HCT116 (cell line): ENCODE measurements at regions not wholly inside any gene's neighbourhood (a gene's known extent, or its start where the extent isn't known, plus 50 kb on each side); places are given as distances from the start of the nearest gene placed in this dataset.

ENCODE experiments used
- ATAC-seq: fragments of 200-7000 bp; cut with Tn5 transposase; 2 replicates; pipeline ENCODE4 v1.9.1; 2020; ENCODE audit warnings: mild to moderate bottlenecking, moderate library complexity
- BruUV-seq: library from RNA; stranded (reverse); fragments of 400-500 nt; replicated peaks from 2 replicates; lab custom pipeline; 2021; lab: Mats Ljungman, UMichigan
- CTCF ChIA-PET: fragments of 300-600 bp; sonication (Branson Sonifier 250); formaldehyde crosslinking; loops from one replicate; lab custom pipeline; 2021; ENCODE audit warnings: antibody characterized with exemption; lab: Charles Lee
- POLR2A ChIA-PET: fragments of 300-600, 350-600 bp; sonication (Branson Sonifier 250); formaldehyde crosslinking; loops from one replicate; lab custom pipeline; 2021; ENCODE audit warnings: antibody characterized with exemption; lab: Charles Lee
- RAD21 ChIA-PET, 2 experiments: fragments of 300-600 bp; sonication (Branson Sonifier 250); formaldehyde crosslinking; loops; one replicate each; lab custom pipeline; 2023; ENCODE audit warnings: low total read pairs in 2 of 2; ENCODE audit not compliant: uncharacterized antibody in 2 of 2, unreplicated experiment in 2 of 2, low non-redundant PET in 1 of 2; lab: Charles Lee
- DNase-seq: peaks from one replicate; pipeline ENCODE4 v3.0.0-alpha.2; 2010; ENCODE audit warnings: low read depth, low spot score
- H2AFZ ChIP-seq: fragments of 200-600 bp; shearing (Covaris generic), sonication (generic); 2 replicates; pipeline ENCODE4 v1.6.1; 2017; ENCODE audit warnings: low read depth, mixed run types, mixed read lengths, antibody characterized with exemption, low read length; ENCODE audit not compliant: poor library complexity, severe bottlenecking
- H3K27ac ChIP-seq: 2 replicates; pipeline ENCODE4 v1.5.1; 2012; ENCODE audit warnings: low read depth, low read length
- H3K27me3 ChIP-seq: fragments of 200-600 bp; sonication (generic); 2 replicates; pipeline ENCODE4 v1.6.1; 2016; ENCODE audit warnings: mixed run types, low read length, mixed read lengths; ENCODE audit not compliant: insufficient read depth
- H3K36me3 ChIP-seq, 2 experiments: fragments of 200-500 bp in 1 of 2; fragments of 200-600 bp in 1 of 2; sonication (Bioruptor generic) in 1 of 2; sonication (generic) in 1 of 2; 2 replicates each; pipeline versions ENCODE4 v1.5.1 to v1.6.1; 2014 to 2016; ENCODE audit warnings: low read length in 2 of 2, inconsistent platforms in 1 of 2, mixed read lengths in 1 of 2, mixed run types in 1 of 2; ENCODE audit not compliant: insufficient read depth in 2 of 2, control insufficient read depth in 1 of 2
- H3K4me1 ChIP-seq, 2 experiments: fragments of 200-600 bp in 1 of 2; sonication (generic) in 1 of 2; 2 replicates each; pipeline versions ENCODE4 v1.5.1 to v1.6.1; 2012 to 2017; ENCODE audit warnings: low read length in 2 of 2, inconsistent platforms in 1 of 2, mild to moderate bottlenecking in 1 of 2, mixed read lengths in 1 of 2, mixed run types in 1 of 2, moderate library complexity in 1 of 2; ENCODE audit not compliant: insufficient read depth in 2 of 2, control insufficient read depth in 1 of 2
- H3K4me2 ChIP-seq: fragments of 200-600 bp; sonication (generic); 2 replicates; pipeline ENCODE4 v1.6.1; 2017; ENCODE audit warnings: mixed run types, low read length, mixed read lengths
- H3K4me3 ChIP-seq, 2 experiments: fragments of 200-600 bp in 1 of 2; sonication (generic) in 1 of 2; replicated peaks in 1 of 2; 2 replicates each; pipeline ENCODE4 v1.5.1; 2011 to 2016; ENCODE audit warnings: low read length in 2 of 2, control low read depth in 1 of 2, low read depth in 1 of 2, mild to moderate bottlenecking in 1 of 2, mixed read lengths in 1 of 2, mixed run types in 1 of 2
- H3K79me2 ChIP-seq: fragments of 200-600 bp; sonication (generic); 2 replicates; pipeline ENCODE4 v1.6.1; 2017; ENCODE audit warnings: mild to moderate bottlenecking, mixed run types, low read length, moderate library complexity, mixed read lengths; ENCODE audit not compliant: insufficient read depth
- H3K9ac ChIP-seq: fragments of 200-600 bp; sonication (generic); 2 replicates; pipeline ENCODE4 v1.6.1; 2016; ENCODE audit warnings: low read length, mixed read lengths
- H3K9me2 ChIP-seq: fragments of 200-600 bp; sonication (generic), shearing (Covaris generic); 2 replicates; pipeline ENCODE4 v1.6.1; 2017; ENCODE audit warnings: mixed run types, mild to moderate bottlenecking, moderate library complexity; ENCODE audit not compliant: insufficient read depth
- H3K9me3 ChIP-seq, 2 experiments: fragments of 200-500 bp in 1 of 2; fragments of 200-600 bp in 1 of 2; sonication (Bioruptor generic) in 1 of 2; sonication (generic) in 1 of 2; 2 replicates each; pipeline ENCODE4 v1.6.1; 2014 to 2017; ENCODE audit warnings: low read length in 2 of 2, mixed read lengths in 2 of 2, inconsistent platforms in 1 of 2, low read depth in 1 of 2, mild to moderate bottlenecking in 1 of 2, mixed run types in 1 of 2, moderate library complexity in 1 of 2; ENCODE audit not compliant: control insufficient read depth in 1 of 2, insufficient read depth in 1 of 2
- H4K20me1 ChIP-seq: fragments of 200-600 bp; sonication (generic), shearing (Covaris generic); 2 replicates; pipeline ENCODE4 v1.6.1; 2017; ENCODE audit warnings: mixed run types, mild to moderate bottlenecking, moderate library complexity; ENCODE audit not compliant: insufficient read depth
- ATF3 ChIP-seq: IDR thresholded peaks from 2 replicates; pipeline ENCODE4 v1.6.1; 2012
- CBX3 ChIP-seq: IDR thresholded peaks from 2 replicates; pipeline ENCODE4 v1.6.1; 2012; ENCODE audit warnings: low read depth
- CEBPB ChIP-seq: IDR thresholded peaks from 2 replicates; pipeline ENCODE4 v1.6.1; 2012; ENCODE audit warnings: low read depth
- EGR1 ChIP-seq: IDR thresholded peaks from 2 replicates; pipeline ENCODE4 v1.6.1; 2012; ENCODE audit warnings: low read depth
- EZH2 ChIP-seq: fragments of 200-600 bp; sonication (generic); IDR thresholded peaks from 2 replicates; pipeline ENCODE4 v1.6.1; 2017; ENCODE audit warnings: antibody characterized with exemption, mixed run types
- EZH2phosphoT487 ChIP-seq: fragments of 200-600 bp; IDR thresholded peaks from 2 replicates; pipeline ENCODE4 v1.6.1; 2018; ENCODE audit warnings: antibody characterized with exemption, borderline replicate concordance
- POLR2A ChIP-seq: IDR thresholded peaks from 2 replicates; pipeline ENCODE4 v1.7.0; 2011; ENCODE audit warnings: borderline replicate concordance; ENCODE audit not compliant: insufficient read depth, insufficient read length; ENCODE audit errors: extremely low read depth
- POLR2AphosphoS5 ChIP-seq: IDR thresholded peaks from 2 replicates; pipeline ENCODE4 v1.6.1; 2011; ENCODE audit warnings: mild to moderate bottlenecking, low read depth, low read length, moderate library complexity
- RAD21 ChIP-seq: IDR thresholded peaks from 2 replicates; pipeline ENCODE4 v1.6.1; 2012; ENCODE audit warnings: low read depth, mild to moderate bottlenecking
- SIN3A ChIP-seq: IDR thresholded peaks from 2 replicates; pipeline ENCODE4 v1.6.1; 2012; ENCODE audit warnings: low read depth
- SP1 ChIP-seq: IDR thresholded peaks from 2 replicates; pipeline ENCODE4 v1.6.1; 2012; ENCODE audit warnings: low read depth
- TCF7L2 ChIP-seq: IDR thresholded peaks from 2 replicates; pipeline ENCODE4 v1.7.0; 2011; ENCODE audit warnings: borderline replicate concordance, inconsistent platforms; ENCODE audit not compliant: insufficient read depth, insufficient read length; ENCODE audit errors: extremely low read depth
- YY1 ChIP-seq: IDR thresholded peaks from 2 replicates; pipeline ENCODE4 v1.6.1; 2011; ENCODE audit warnings: low read length, low read depth, moderate library complexity, mild to moderate bottlenecking; ENCODE audit not compliant: insufficient replicate concordance; ENCODE audit errors: extremely low read depth
- ZFX ChIP-seq: fragments of 450-650 bp; IDR thresholded peaks from 2 replicates; pipeline ENCODE4 v1.6.1; 2017
- intact Hi-C: fragments of 100-400 bp; cut with micrococcal nuclease; formaldehyde crosslinking; loops from 2 replicates; pipeline ENCODE4 v1.10.0; 2022
- TF ChIP-seq, protein P1 (sequence below): IDR thresholded peaks from 2 replicates; pipeline ENCODE4 v1.6.1; 2012; ENCODE audit warnings: low read depth
- TF ChIP-seq, protein P2 (sequence below): IDR thresholded peaks from 2 replicates; pipeline ENCODE4 v1.6.1; 2012

GRCh38 chr5:124892185-124892848 is 145.9 kb upstream of the ZNF608 start:
- peaks cover 0 to 5% of the 10 kb centered on the region in 2 experiments; a peak in 1 of 4 replicates for H3K4me1 ChIP-seq
- no peaks in the 10 kb centered on the region for H4K20me1 ChIP-seq
- no peak for ATAC-seq
- no TSS peak for BruUV-seq
- H3K79me2 ChIP-seq = no peaks in the 10 kb centered on the region
- no peak for DNase-seq
- ChIA-PET POLR2A (no interaction called here), CTCF (no interaction called here), RAD21 (no interaction called here)
- H2AFZ ChIP-seq = no peak overlapping the region
- H3K4me2 ChIP-seq = no peak overlapping the region
- H3K9me3 ChIP-seq = no peaks in the 10 kb centered on the region
- no peak overlapping the region for H3K27ac ChIP-seq
- H3K9ac ChIP-seq = no peak overlapping the region
- H3K9me2 ChIP-seq = no peaks in the 10 kb centered on the region
- H3K27me3 ChIP-seq = no peaks in the 10 kb centered on the region
- no peak for TF ChIP-seq YY1
- no peak for TF ChIP-seq SP1
- TF ChIP-seq CEBPB = no peak
- TF ChIP-seq, protein P1, sequence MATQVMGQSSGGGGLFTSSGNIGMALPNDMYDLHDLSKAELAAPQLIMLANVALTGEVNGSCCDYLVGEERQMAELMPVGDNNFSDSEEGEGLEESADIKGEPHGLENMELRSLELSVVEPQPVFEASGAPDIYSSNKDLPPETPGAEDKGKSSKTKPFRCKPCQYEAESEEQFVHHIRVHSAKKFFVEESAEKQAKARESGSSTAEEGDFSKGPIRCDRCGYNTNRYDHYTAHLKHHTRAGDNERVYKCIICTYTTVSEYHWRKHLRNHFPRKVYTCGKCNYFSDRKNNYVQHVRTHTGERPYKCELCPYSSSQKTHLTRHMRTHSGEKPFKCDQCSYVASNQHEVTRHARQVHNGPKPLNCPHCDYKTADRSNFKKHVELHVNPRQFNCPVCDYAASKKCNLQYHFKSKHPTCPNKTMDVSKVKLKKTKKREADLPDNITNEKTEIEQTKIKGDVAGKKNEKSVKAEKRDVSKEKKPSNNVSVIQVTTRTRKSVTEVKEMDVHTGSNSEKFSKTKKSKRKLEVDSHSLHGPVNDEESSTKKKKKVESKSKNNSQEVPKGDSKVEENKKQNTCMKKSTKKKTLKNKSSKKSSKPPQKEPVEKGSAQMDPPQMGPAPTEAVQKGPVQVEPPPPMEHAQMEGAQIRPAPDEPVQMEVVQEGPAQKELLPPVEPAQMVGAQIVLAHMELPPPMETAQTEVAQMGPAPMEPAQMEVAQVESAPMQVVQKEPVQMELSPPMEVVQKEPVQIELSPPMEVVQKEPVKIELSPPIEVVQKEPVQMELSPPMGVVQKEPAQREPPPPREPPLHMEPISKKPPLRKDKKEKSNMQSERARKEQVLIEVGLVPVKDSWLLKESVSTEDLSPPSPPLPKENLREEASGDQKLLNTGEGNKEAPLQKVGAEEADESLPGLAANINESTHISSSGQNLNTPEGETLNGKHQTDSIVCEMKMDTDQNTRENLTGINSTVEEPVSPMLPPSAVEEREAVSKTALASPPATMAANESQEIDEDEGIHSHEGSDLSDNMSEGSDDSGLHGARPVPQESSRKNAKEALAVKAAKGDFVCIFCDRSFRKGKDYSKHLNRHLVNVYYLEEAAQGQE = no peak
- no peak for TF ChIP-seq EGR1
- TF ChIP-seq, all 23 proteins: peak for 0
- intact Hi-C loops = no loop called here
- H3K36me3 ChIP-seq = no peaks in the 10 kb centered on the region
- no peak overlapping the region for H3K4me3 ChIP-seq

- Histone ChIP-seq H3K9me3 (no peaks in the 10 kb centered on the region), H3K79me2 (no peaks in the 10 kb centered on the region)
- no TSS peak for BruUV-seq
Measured at GRCh38 chr5:124894541-124894940, 148.1 kb upstream of the ZNF608 start.

More at GRCh38 chr5:124894541-124894940, 148.1 kb upstream of the ZNF608 start:
- Histone ChIP-seq H3K27ac (no peak overlapping the region), H3K4me3 (no peak overlapping the region), H3K4me2 (no peak overlapping the region), H4K20me1 (no peaks in the 10 kb centered on the region), H3K36me3 (no peaks in the 10 kb centered on the region), H2AFZ (no peak overlapping the region), H3K27me3 (no peaks in the 10 kb centered on the region), H3K9ac (no peak overlapping the region), H3K4me1 (no peaks in the 10 kb centered on the region), H3K9me2 (no peaks in the 10 kb centered on the region)
- ATAC-seq (no peak), DNase-seq (no peak)
- ChIA-PET RAD21 (no interaction called here), CTCF (no interaction called here), POLR2A (no interaction called here)
- intact Hi-C loops = no loop called here
- TF ChIP-seq POLR2AphosphoS5 = no peak
- TF ChIP-seq, protein P2, sequence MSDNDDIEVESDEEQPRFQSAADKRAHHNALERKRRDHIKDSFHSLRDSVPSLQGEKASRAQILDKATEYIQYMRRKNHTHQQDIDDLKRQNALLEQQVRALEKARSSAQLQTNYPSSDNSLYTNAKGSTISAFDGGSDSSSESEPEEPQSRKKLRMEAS = no peak
- TF ChIP-seq RAD21 = no peak
- no peak for TF ChIP-seq ATF3
- TF ChIP-seq TCF7L2 = no peak
- no peak for TF ChIP-seq POLR2A
- no peak for TF ChIP-seq CBX3
- TF ChIP-seq ZFX = no peak
- no peak for TF ChIP-seq YY1
- TF ChIP-seq EZH2 = no peak
- TF ChIP-seq SIN3A = no peak
- no peak for TF ChIP-seq EZH2phosphoT487
- no peak for TF ChIP-seq SP1
